Upper lobe of left lung (tissue), 6 donors: ENCODE measurements at regions not wholly inside any gene's neighbourhood (a gene's known extent, or its start where the extent isn't known, plus 50 kb on each side); places are given as distances from the start of the nearest gene placed in this dataset.

ENCODE experiments used
- ATAC-seq, 2 donors: fragments of 200-7000 bp; cut with Tn5 transposase; one replicate each; pipeline ENCODE4 v1.9.1; 2022; ENCODE audit warnings: mild to moderate bottlenecking in 2 of 2, moderate library complexity in 2 of 2; ENCODE audit not compliant: low FRiP score in 2 of 2
- DNase-seq, 2 donors: peaks; one replicate each; pipeline ENCODE4 v3.0.0-alpha.2; 2019 to 2020
- H3K27ac ChIP-seq, 4 donors: fragments of 200-600 bp; sonication (generic); one replicate each; pipeline ENCODE4 v1.5.1; 2016 to 2019
- H3K27me3 ChIP-seq, 4 donors: fragments of 200-600 bp; sonication (generic); one replicate each; pipeline ENCODE4 v1.5.1; 2017 to 2019
- H3K36me3 ChIP-seq, 4 donors: fragments of 200-600 bp; sonication (generic); one replicate each; pipeline ENCODE4 v1.5.1; 2016 to 2019
- H3K4me1 ChIP-seq, 4 donors: fragments of 200-600 bp; sonication (generic); one replicate each; pipeline ENCODE4 v1.5.1; 2018 to 2019
- H3K4me3 ChIP-seq, 4 donors: fragments of 200-600 bp; sonication (generic); one replicate each; pipeline ENCODE4 v1.5.1; 2017 to 2019; ENCODE audit warnings: mild to moderate bottlenecking in 2 of 4, moderate library complexity in 1 of 4
- H3K9me3 ChIP-seq, 4 donors: fragments of 200-600 bp; sonication (generic); one replicate each; pipeline ENCODE4 v1.5.1; 2018 to 2019
- CTCF ChIP-seq, 6 experiments: fragments of 450-650 bp in 4 of 6; fragments of 200-600 bp in 2 of 6; sonication (generic) in 2 of 6; IDR thresholded peaks; one replicate each; pipeline ENCODE4 v1.5.1; 2016 to 2019; ENCODE audit warnings: antibody characterized with exemption in 6 of 6
- EP300 ChIP-seq, 4 donors: sonication (generic); formaldehyde crosslinking; IDR thresholded peaks; one replicate each; pipeline ENCODE4 v1.5.1; 2017; ENCODE audit warnings: antibody characterized with exemption in 4 of 4, control low read depth in 2 of 4
- POLR2A ChIP-seq, 4 donors: fragments of 450-650 bp; IDR thresholded peaks; one replicate each; pipeline ENCODE4 v1.5.1; 2016 to 2017; ENCODE audit warnings: antibody characterized with exemption in 4 of 4, mild to moderate bottlenecking in 2 of 4
- POLR2AphosphoS5 ChIP-seq, 2 donors: sonication (generic); formaldehyde crosslinking; IDR thresholded peaks; one replicate each; pipeline ENCODE4 v1.5.1; 2017; ENCODE audit warnings: antibody characterized with exemption in 2 of 2
- WGBS, 2 donors: methylation state at CpG; one replicate each; pipeline ENCODE4 v1.1.5; 2017 to 2018; 5-methylcytosine and 5-hydroxymethylcytosine counted together
- donor health status: DM: no; HTN: no; CAD: no; lungs with moderate emphysema.
- donor health status: DM: no; HTN: yes; CAD: no; lungs with severe emphysema.

DNA sequence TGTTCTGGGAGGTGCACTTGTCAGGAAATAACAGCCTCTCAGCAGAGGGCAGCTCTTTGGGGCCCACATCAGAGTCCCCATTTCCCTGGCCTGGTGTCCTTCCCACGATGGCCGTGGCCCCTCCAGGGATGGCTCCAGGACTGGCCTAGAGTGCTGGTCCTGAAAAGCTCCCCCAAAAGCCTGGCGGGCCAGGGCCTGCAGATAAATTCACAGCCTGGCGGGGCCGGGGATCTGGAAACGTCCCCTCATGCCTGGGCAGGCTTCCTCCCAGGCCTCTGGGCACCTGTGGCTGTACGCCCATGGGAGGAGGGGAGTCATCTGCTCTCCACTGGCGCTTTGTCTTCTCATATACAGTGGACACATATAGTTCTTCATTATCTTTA is 52.6 kb upstream of the HS6ST1 start:
- 83 to 100% methylated on average over 6 to 8 of the region's 8 CpGs for WGBS, 2 donors
- ATAC-seq (no peak), DNase-seq (no peak)
- Histone ChIP-seq H3K36me3 (no peaks in the 10 kb centered on the region), H3K4me1 (peaks cover 16 to 53% (median 31%) of the 10 kb centered on the region in 4 donors), H3K9me3 (no peaks in the 10 kb centered on the region), H3K4me3 (no peak overlapping the region), H3K27me3 (no peaks in the 10 kb centered on the region), H3K27ac (no peak overlapping the region)
- TF ChIP-seq EP300 (IDR thresholded peaks at IDR 0.05) (no peak), POLR2AphosphoS5 (IDR thresholded peaks at IDR 0.05) (no peak), POLR2A (IDR thresholded peaks at IDR 0.05) (no peak), CTCF (IDR thresholded peaks at IDR 0.05) (no peak)

- H3K27ac ChIP-seq = no peak overlapping the region
- ATAC-seq (no peak), DNase-seq (peak in 1 of 2 donors; percentile 66)
- H3K27me3 ChIP-seq = no peaks in the 10 kb centered on the region
- H3K4me3 ChIP-seq = no peak overlapping the region
- no peaks in the 10 kb centered on the region for H3K36me3 ChIP-seq
- no peaks in the 10 kb centered on the region for H3K9me3 ChIP-seq
- 97 to 99% methylated on average over 3 to 11 of the region's 11 CpGs for WGBS, 2 donors
- H3K4me1 ChIP-seq = peaks cover 16 to 53% (median 29%) of the 10 kb centered on the region in 4 donors
- TF ChIP-seq CTCF (IDR thresholded peaks at IDR 0.05) = no peak
- TF ChIP-seq EP300 (IDR thresholded peaks at IDR 0.05) = no peak
- TF ChIP-seq POLR2A (IDR thresholded peaks at IDR 0.05) = no peak
- TF ChIP-seq POLR2AphosphoS5 (IDR thresholded peaks at IDR 0.05) = no peak
These were observed 53.1 kb upstream of the HS6ST1 start for GRCh38 chr2:128371648-128372345.

DNA sequence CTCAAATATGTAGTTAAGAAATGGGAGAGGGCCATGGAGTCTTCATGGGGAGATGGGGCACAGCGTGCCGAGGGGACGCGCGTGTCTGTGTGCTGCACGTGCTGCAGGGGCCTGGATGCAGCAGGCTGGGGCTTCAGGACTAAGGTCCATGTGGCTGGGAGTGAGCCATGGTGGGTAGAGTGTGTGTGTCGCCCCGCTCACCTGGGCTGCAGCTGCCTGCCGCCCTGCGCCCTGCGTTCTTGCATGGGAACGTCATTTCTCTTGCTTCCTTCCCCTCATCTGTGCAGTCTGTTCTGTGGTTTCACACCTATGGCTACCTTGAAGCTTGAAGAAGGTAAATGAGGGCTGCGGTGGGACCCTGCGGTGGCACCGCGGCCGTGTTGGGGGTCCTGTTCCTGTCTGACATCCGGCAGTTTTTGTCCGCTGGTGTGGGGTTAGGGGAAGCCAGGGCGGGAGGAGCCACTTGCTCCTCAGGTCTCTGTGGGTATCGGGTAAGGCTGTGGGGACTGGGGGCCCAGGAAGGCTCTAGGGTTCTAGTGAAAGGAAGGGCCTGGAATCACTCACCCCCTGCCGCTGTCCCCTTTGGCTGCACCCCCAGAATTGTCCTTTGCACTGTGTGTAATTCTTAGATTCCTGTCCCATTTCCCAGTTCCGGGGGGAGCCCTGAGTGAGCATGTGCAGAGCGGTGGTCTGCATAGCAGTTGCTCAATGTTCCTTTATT is 54.1 kb upstream of the HS6ST1 start:
- H3K4me1 ChIP-seq = peaks cover 23 to 57% (median 35%) of the 10 kb centered on the region in 4 donors
- DNase-seq = peak; percentile 7 to 83

GRCh38 chr2:128373451-128374000 is 54.9 kb upstream of the HS6ST1 start:
- ATAC-seq (no peak), DNase-seq (peak in 1 of 2 donors; percentile 9)
- peaks cover 31 to 64% (median 43%) of the 10 kb centered on the region in 4 donors for H3K4me1 ChIP-seq
- no peaks in the 10 kb centered on the region for H3K36me3 ChIP-seq
- H3K4me3 ChIP-seq = no peak overlapping the region
- peak overlapping the region; percentile 64 to 84 (median 79) for H3K27ac ChIP-seq
- WGBS, 2 donors = 83 to 88% methylated on average over 8 to 10 of the region's 10 CpGs
- no peaks in the 10 kb centered on the region for H3K27me3 ChIP-seq
- no peak for TF ChIP-seq EP300 (IDR thresholded peaks at IDR 0.05)
- TF ChIP-seq POLR2A (IDR thresholded peaks at IDR 0.05) = no peak
- TF ChIP-seq POLR2AphosphoS5 (IDR thresholded peaks at IDR 0.05) = no peak
- no peak for TF ChIP-seq CTCF (IDR thresholded peaks at IDR 0.05)
- H3K9me3 ChIP-seq = no peaks in the 10 kb centered on the region

More for the DNA sequence above, 54.1 kb upstream of the HS6ST1 start:
- WGBS, 2 donors = 87 to 89% methylated on average over 23 to 24 of the region's 24 CpGs
- Histone ChIP-seq H3K27ac (no peak overlapping the region), H3K36me3 (no peaks in the 10 kb centered on the region), H3K27me3 (no peaks in the 10 kb centered on the region), H3K4me3 (no peak overlapping the region), H3K9me3 (no peaks in the 10 kb centered on the region)
- TF ChIP-seq EP300 (IDR thresholded peaks at IDR 0.05) = no peak
- TF ChIP-seq CTCF (IDR thresholded peaks at IDR 0.05) = no peak
- no peak for TF ChIP-seq POLR2AphosphoS5 (IDR thresholded peaks at IDR 0.05)
- no peak for TF ChIP-seq POLR2A (IDR thresholded peaks at IDR 0.05)
- ATAC-seq = no peak
